SK-N-SH (cell line): ENCODE measurements at regions not wholly inside any gene's neighbourhood (a gene's known extent, or its start where the extent isn't known, plus 50 kb on each side); places are given as distances from the start of the nearest gene placed in this dataset.

Experiments
- CTCF ChIA-PET: fragments of 300-600, 350-600 bp; formaldehyde crosslinking; extraction: SDS; loops from one replicate; lab custom pipeline; 2021; lab: Yijun Ruan, JAX
- POLR2A ChIA-PET: fragments of 350-600 bp; sonication (Branson Sonifier 250); formaldehyde crosslinking; extraction: SDS; loops from one replicate; lab custom pipeline; 2020; ENCODE audit warnings: antibody characterized with exemption, inconsistent platforms; lab: Yijun Ruan, JAX
- DNase-seq: peaks from one replicate; pipeline ENCODE4 v3.0.0; 2012
- H2AFZ ChIP-seq: fragments of 200-600 bp; sonication (generic); 2 replicates; pipeline ENCODE4 v1.8.1; 2016; ENCODE audit warnings: antibody characterized with exemption, mild to moderate bottlenecking, low read depth
- H3F3A ChIP-seq: fragments of 200-600 bp; sonication (generic); replicated peaks from 2 replicates; pipeline ENCODE3; 2016; ENCODE audit warnings: antibody characterized with exemption, mild to moderate bottlenecking; ENCODE audit not compliant: insufficient read depth
- H3K27ac ChIP-seq, 2 experiments: fragments of 200-500 bp in 1 of 2; fragments of 200-600 bp in 1 of 2; sonication (Bioruptor generic) in 1 of 2; sonication (generic), shearing (Covaris generic) in 1 of 2; 2 replicates each; pipeline versions ENCODE4 v1.5.1 to v1.6.1; 2014 to 2016; ENCODE audit warnings: low read depth in 2 of 2, inconsistent platforms in 1 of 2, low read length in 1 of 2, mild to moderate bottlenecking in 1 of 2, mixed read lengths in 1 of 2
- H3K27me3 ChIP-seq: fragments of 200-600 bp; sonication (generic), shearing (Covaris generic); 2 replicates; pipeline ENCODE4 v1.6.1; 2016; ENCODE audit warnings: mixed run types; ENCODE audit not compliant: insufficient read depth
- H3K36me3 ChIP-seq, 2 experiments: fragments of 200-500 bp in 1 of 2; fragments of 200-600 bp in 1 of 2; sonication (Bioruptor generic) in 1 of 2; sonication (generic) in 1 of 2; replicated peaks in 1 of 2; 2 replicates each; pipeline versions ENCODE3 to v1.5.1; 2014 to 2016; ENCODE audit warnings: low read length in 1 of 2, mild to moderate bottlenecking in 1 of 2; ENCODE audit not compliant: insufficient read depth in 2 of 2, control insufficient read depth in 1 of 2
- H3K4me1 ChIP-seq, 2 experiments: fragments of 200-500 bp in 1 of 2; fragments of 200-600 bp in 1 of 2; sonication (Bioruptor generic) in 1 of 2; sonication (generic), shearing (Covaris generic) in 1 of 2; 2 replicates each; pipeline versions ENCODE4 v1.5.1 to v1.6.1; 2014 to 2016; ENCODE audit warnings: low read depth in 1 of 2, low read length in 1 of 2, mixed run types in 1 of 2; ENCODE audit not compliant: insufficient read depth in 2 of 2, control insufficient read depth in 1 of 2
- H3K4me2 ChIP-seq: fragments of 200-600 bp; sonication (generic), shearing (Covaris generic); 2 replicates; pipeline ENCODE4 v1.6.1; 2017; ENCODE audit warnings: mixed run types
- H3K4me3 ChIP-seq, 2 experiments: fragments of 200-500 bp in 1 of 2; fragments of 200-600 bp in 1 of 2; sonication (Bioruptor generic) in 1 of 2; sonication (generic), shearing (Covaris generic) in 1 of 2; 2 replicates each; pipeline versions ENCODE4 v1.5.1 to v1.8.1; 2014 to 2016; ENCODE audit warnings: low read depth in 2 of 2, inconsistent platforms in 1 of 2, low read length in 1 of 2, mild to moderate bottlenecking in 1 of 2, mixed read lengths in 1 of 2, moderate library complexity in 1 of 2
- H3K79me2 ChIP-seq: fragments of 200-600 bp; sonication (generic); 2 replicates; pipeline ENCODE4 v1.8.1; 2017; ENCODE audit warnings: mild to moderate bottlenecking; ENCODE audit not compliant: insufficient read depth
- H3K9ac ChIP-seq: fragments of 200-600 bp; sonication (generic); 2 replicates; pipeline ENCODE4 v1.6.1; 2017; ENCODE audit warnings: mixed run types
- H3K9me2 ChIP-seq: fragments of 200-600 bp; sonication (generic); 2 replicates; pipeline ENCODE4 v1.6.1; 2017; ENCODE audit warnings: mixed run types
- H3K9me3 ChIP-seq: fragments of 200-600 bp; sonication (generic); 2 replicates; pipeline ENCODE4 v1.6.1; 2017; ENCODE audit warnings: mixed run types, mild to moderate bottlenecking, moderate library complexity
- H4K20me1 ChIP-seq: fragments of 200-600 bp; sonication (generic); 2 replicates; pipeline ENCODE4 v1.6.1; 2017; ENCODE audit warnings: mild to moderate bottlenecking, mixed run types; ENCODE audit not compliant: insufficient read depth
- ELF1 ChIP-seq: IDR thresholded peaks from 2 replicates; pipeline ENCODE4 v1.4.0; 2012
- EP300 ChIP-seq, 2 experiments: IDR thresholded peaks; 2 replicates each; pipeline versions ENCODE4 v1.4.0 to v1.6.1; 2012; ENCODE audit warnings: borderline replicate concordance in 1 of 2, low read depth in 1 of 2, low read length in 1 of 2
- FOXM1 ChIP-seq: IDR thresholded peaks from 2 replicates; pipeline ENCODE4 v1.4.0; 2012; ENCODE audit warnings: low read depth, mild to moderate bottlenecking
- GATA2 ChIP-seq: sonication (generic); formaldehyde crosslinking; IDR thresholded peaks from 2 replicates; pipeline ENCODE4 v1.5.0; 2020; ENCODE audit warnings: mild to moderate bottlenecking, missing genetic modification reagents
- NFIC ChIP-seq: IDR thresholded peaks from 2 replicates; pipeline ENCODE4 v1.4.0; 2012; ENCODE audit warnings: borderline replicate concordance
- RAD21 ChIP-seq: IDR thresholded peaks from 2 replicates; pipeline ENCODE4 v1.6.1; 2012; ENCODE audit warnings: mild to moderate bottlenecking, low read length
- SMC3 ChIP-seq: IDR thresholded peaks from 2 replicates; pipeline ENCODE4 v1.6.1; 2012; ENCODE audit warnings: low read depth, low read length, improper control_type of control experiment
- TCF12 ChIP-seq: IDR thresholded peaks from 2 replicates; pipeline ENCODE4 v1.4.0; 2012
- TEAD4 ChIP-seq: IDR thresholded peaks from 2 replicates; pipeline ENCODE4 v1.4.0; 2012; ENCODE audit warnings: mild to moderate bottlenecking, borderline replicate concordance; ENCODE audit not compliant: insufficient read depth
- WGBS: methylation state at CpG from one replicate; pipeline ENCODE4 v1.1.6; 2017; ENCODE audit warnings: low lambda C conversion rate; 5-methylcytosine and 5-hydroxymethylcytosine counted together
- TF ChIP-seq, protein P1 (sequence below): IDR thresholded peaks from 2 replicates; pipeline ENCODE4 v1.4.0; 2012; ENCODE audit warnings: low read depth, borderline replicate concordance
- TF ChIP-seq, protein P2 (sequence below): fragments of 200-600 bp; sonication (generic); IDR thresholded peaks from 2 replicates; pipeline ENCODE4 v1.6.1; 2017; ENCODE audit warnings: antibody characterized with exemption, mild to moderate bottlenecking, moderate library complexity
- TF ChIP-seq, protein P3 (sequence below): IDR thresholded peaks from 2 replicates; pipeline ENCODE4 v1.6.1; 2012; ENCODE audit warnings: mild to moderate bottlenecking, low read depth, low read length, moderate library complexity
- TF ChIP-seq, protein P4 (sequence below): fragments of 150-350 bp; IDR thresholded peaks from 2 replicates; pipeline ENCODE4 v1.6.1; 2016; ENCODE audit warnings: mild to moderate bottlenecking, low read depth, low read length
- TF ChIP-seq, protein P5 (sequence below): IDR thresholded peaks from 2 replicates; pipeline ENCODE4 v1.4.0; 2012; ENCODE audit warnings: low read depth

DNA sequence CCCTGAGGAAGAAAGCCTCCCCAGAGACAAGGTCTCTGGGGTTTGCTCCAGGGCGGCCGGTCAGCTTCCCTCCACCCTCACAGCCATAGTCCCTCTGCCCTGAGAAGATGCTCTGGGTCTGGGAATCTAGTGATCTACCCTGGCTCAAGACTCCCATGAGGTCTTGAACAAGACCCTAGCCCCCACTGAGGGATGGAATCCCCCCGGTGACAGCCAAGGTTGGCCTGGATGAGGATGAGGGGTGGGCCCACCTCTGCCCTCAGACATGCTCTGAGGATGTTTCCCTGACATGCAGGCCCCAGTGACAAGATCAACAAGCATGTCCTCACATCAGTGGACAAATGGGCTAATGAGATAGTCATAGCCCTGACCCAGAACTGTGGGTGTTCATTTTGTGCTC, 138.6 kb downstream of the C5orf15 start:
- Histone ChIP-seq H3K79me2 (no peaks in the 10 kb centered on the region), H3K27me3 (no peaks in the 10 kb centered on the region; the same call in 1 of the 2 replicates), H4K20me1 (no peaks in the 10 kb centered on the region), H3K9ac (no peak overlapping the region), H3K4me3 (no peak overlapping the region), H3K27ac (no peak overlapping the region), H3F3A (no peaks in the 10 kb centered on the region), H3K4me2 (no peak overlapping the region), H3K4me1 (peaks cover 0 to 7% of the 10 kb centered on the region in 2 experiments; a peak in 1 of 4 replicates), H3K36me3 (no peaks in the 10 kb centered on the region), H2AFZ (no peak overlapping the region), H3K9me2 (no peaks in the 10 kb centered on the region), H3K9me3 (no peaks in the 10 kb centered on the region)
- no peak for DNase-seq
- ChIA-PET CTCF (interaction anchor here (1.6 kb wide), 1 partner anchor 39 kb away, joined by 5 read pairs; no protein-coding TSS in a partner anchor), POLR2A (no interaction called here)
- 52% methylated on average over 3 of the region's 3 CpGs for WGBS
- no peak for TF ChIP-seq FOXM1
- TF ChIP-seq, protein P1, sequence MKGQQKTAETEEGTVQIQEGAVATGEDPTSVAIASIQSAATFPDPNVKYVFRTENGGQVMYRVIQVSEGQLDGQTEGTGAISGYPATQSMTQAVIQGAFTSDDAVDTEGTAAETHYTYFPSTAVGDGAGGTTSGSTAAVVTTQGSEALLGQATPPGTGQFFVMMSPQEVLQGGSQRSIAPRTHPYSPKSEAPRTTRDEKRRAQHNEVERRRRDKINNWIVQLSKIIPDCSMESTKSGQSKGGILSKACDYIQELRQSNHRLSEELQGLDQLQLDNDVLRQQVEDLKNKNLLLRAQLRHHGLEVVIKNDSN: no peak
- no peak for TF ChIP-seq GATA2 (CRISPR knock-in tag)
- TF ChIP-seq EP300 (IDR thresholded peaks at IDR 0.05; ENCODE audit: borderline replicate concordance in 1 of 2, low read depth in 1 of 2, low read length in 1 of 2): no peak
- TF ChIP-seq, protein P2, sequence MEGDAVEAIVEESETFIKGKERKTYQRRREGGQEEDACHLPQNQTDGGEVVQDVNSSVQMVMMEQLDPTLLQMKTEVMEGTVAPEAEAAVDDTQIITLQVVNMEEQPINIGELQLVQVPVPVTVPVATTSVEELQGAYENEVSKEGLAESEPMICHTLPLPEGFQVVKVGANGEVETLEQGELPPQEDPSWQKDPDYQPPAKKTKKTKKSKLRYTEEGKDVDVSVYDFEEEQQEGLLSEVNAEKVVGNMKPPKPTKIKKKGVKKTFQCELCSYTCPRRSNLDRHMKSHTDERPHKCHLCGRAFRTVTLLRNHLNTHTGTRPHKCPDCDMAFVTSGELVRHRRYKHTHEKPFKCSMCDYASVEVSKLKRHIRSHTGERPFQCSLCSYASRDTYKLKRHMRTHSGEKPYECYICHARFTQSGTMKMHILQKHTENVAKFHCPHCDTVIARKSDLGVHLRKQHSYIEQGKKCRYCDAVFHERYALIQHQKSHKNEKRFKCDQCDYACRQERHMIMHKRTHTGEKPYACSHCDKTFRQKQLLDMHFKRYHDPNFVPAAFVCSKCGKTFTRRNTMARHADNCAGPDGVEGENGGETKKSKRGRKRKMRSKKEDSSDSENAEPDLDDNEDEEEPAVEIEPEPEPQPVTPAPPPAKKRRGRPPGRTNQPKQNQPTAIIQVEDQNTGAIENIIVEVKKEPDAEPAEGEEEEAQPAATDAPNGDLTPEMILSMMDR: no peak
- TF ChIP-seq, protein P3, sequence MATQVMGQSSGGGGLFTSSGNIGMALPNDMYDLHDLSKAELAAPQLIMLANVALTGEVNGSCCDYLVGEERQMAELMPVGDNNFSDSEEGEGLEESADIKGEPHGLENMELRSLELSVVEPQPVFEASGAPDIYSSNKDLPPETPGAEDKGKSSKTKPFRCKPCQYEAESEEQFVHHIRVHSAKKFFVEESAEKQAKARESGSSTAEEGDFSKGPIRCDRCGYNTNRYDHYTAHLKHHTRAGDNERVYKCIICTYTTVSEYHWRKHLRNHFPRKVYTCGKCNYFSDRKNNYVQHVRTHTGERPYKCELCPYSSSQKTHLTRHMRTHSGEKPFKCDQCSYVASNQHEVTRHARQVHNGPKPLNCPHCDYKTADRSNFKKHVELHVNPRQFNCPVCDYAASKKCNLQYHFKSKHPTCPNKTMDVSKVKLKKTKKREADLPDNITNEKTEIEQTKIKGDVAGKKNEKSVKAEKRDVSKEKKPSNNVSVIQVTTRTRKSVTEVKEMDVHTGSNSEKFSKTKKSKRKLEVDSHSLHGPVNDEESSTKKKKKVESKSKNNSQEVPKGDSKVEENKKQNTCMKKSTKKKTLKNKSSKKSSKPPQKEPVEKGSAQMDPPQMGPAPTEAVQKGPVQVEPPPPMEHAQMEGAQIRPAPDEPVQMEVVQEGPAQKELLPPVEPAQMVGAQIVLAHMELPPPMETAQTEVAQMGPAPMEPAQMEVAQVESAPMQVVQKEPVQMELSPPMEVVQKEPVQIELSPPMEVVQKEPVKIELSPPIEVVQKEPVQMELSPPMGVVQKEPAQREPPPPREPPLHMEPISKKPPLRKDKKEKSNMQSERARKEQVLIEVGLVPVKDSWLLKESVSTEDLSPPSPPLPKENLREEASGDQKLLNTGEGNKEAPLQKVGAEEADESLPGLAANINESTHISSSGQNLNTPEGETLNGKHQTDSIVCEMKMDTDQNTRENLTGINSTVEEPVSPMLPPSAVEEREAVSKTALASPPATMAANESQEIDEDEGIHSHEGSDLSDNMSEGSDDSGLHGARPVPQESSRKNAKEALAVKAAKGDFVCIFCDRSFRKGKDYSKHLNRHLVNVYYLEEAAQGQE: no peak
- no peak for TF ChIP-seq SMC3
- no peak for TF ChIP-seq ELF1

DNA sequence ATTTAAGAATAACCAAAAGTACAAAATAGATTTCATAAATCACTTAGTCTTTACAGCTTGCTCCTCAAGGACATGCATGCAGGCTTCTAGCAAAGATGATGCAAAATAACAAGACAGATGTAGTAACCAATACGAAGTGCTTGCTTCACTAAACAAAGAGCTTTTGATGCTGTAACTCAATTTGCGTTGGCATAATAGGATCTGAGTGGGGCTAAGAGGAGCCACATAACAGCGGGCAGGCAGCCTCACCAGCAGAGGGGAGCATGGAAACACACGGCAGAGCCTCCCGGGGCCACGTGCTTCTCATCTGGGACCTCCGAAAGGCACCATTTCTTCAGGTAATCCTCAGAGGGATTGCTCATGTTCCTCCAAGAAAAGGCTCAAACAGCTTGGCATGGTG, 139.7 kb downstream of the C5orf15 start:
- CTCF ChIA-PET: interaction anchor here (0.9 to 1.6 kb wide), 2 partner anchors 40 to 405 kb away, joined by 4 to 5 read pairs; no protein-coding TSS in a partner anchor
- H3K4me3 ChIP-seq: no peak overlapping the region
- TF ChIP-seq NFIC (no peak), TEAD4 (no peak), TCF12 (no peak), FOXM1 (no peak), RAD21 (no peak), GATA2 (CRISPR knock-in tag) (no peak)
- TF ChIP-seq, protein P4, sequence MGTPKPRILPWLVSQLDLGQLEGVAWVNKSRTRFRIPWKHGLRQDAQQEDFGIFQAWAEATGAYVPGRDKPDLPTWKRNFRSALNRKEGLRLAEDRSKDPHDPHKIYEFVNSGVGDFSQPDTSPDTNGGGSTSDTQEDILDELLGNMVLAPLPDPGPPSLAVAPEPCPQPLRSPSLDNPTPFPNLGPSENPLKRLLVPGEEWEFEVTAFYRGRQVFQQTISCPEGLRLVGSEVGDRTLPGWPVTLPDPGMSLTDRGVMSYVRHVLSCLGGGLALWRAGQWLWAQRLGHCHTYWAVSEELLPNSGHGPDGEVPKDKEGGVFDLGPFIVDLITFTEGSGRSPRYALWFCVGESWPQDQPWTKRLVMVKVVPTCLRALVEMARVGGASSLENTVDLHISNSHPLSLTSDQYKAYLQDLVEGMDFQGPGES: no peak
- TF ChIP-seq, protein P3: no peak
- TF ChIP-seq, protein P5, sequence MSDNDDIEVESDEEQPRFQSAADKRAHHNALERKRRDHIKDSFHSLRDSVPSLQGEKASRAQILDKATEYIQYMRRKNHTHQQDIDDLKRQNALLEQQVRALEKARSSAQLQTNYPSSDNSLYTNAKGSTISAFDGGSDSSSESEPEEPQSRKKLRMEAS: no peak

More for the DNA sequence above, 139.7 kb downstream of the C5orf15 start:
- Histone ChIP-seq H3K9me2 (no peaks in the 10 kb centered on the region), H2AFZ (no peak overlapping the region), H3K27me3 (no peaks in the 10 kb centered on the region; the same call in 1 of the 2 replicates), H3K9me3 (no peaks in the 10 kb centered on the region), H3F3A (no peaks in the 10 kb centered on the region), H3K9ac (no peak overlapping the region), H4K20me1 (no peaks in the 10 kb centered on the region), H3K4me1 (peaks cover 0 to 7% of the 10 kb centered on the region in 2 experiments; a peak in 1 of 4 replicates), H3K4me2 (no peak overlapping the region), H3K27ac (no peak overlapping the region), H3K79me2 (no peaks in the 10 kb centered on the region), H3K36me3 (no peaks in the 10 kb centered on the region)
- no peak for DNase-seq
- 55% methylated on average over 5 of the region's 7 CpGs for WGBS
- POLR2A ChIA-PET: no interaction called here
